K562 (cell line): ENCODE measurements at regions not wholly inside any gene's neighbourhood (a gene's known extent, or its start where the extent isn't known, plus 50 kb on each side); places are given as distances from the start of the nearest gene placed in this dataset.

Source experiments
- ATF1 ChIP-seq, 2 experiments: fragments of 450-650 bp in 1 of 2; IDR thresholded peaks; 2 replicates each; pipeline ENCODE4 v1.6.1; 2016; ENCODE audit warnings: missing compliant biosample characterization in 1 of 2, missing genetic modification characterization in 1 of 2
- CBX1 ChIP-seq: sonication (generic); IDR thresholded peaks from 2 replicates; pipeline ENCODE4 v1.6.1; 2016; ENCODE audit warnings: antibody characterized with exemption, low read depth, mild to moderate bottlenecking
- GABPA ChIP-seq: fragments of 200-800 bp; sonication (Bioruptor generic); conservative IDR thresholded peaks from 2 replicates; pipeline ENCODE4 v1.6.1; 2016; ENCODE audit warnings: low read depth, missing genetic modification characterization, missing compliant biosample characterization
- IRF9 ChIP-seq: fragments of 450-650 bp; IDR thresholded peaks from 2 replicates; pipeline ENCODE4 v1.6.1; 2016; ENCODE audit warnings: missing biosample characterization, missing genetic modification characterization
- MBD2 ChIP-seq: sonication (generic); IDR thresholded peaks from 2 replicates; pipeline ENCODE4 v1.6.1; 2016; ENCODE audit warnings: low read depth, borderline replicate concordance
- MCM5 ChIP-seq: fragments of 450-650 bp; IDR thresholded peaks from 2 replicates; pipeline ENCODE4 v1.6.1; 2016; ENCODE audit warnings: low read depth
- MED1 ChIP-seq: sonication (generic); formaldehyde crosslinking; IDR thresholded peaks from 2 replicates; pipeline ENCODE4 v1.8.1; 2023; ENCODE audit warnings: missing genetic modification reagents, borderline replicate concordance
- NCOA2 ChIP-seq, 2 experiments: fragments of 450-650 bp; IDR thresholded peaks; 2 replicates each; pipeline ENCODE4 v1.6.1; 2018; ENCODE audit warnings: mild to moderate bottlenecking in 2 of 2, moderate library complexity in 1 of 2; ENCODE audit not compliant: partially characterized antibody in 2 of 2
- PCBP2 ChIP-seq: fragments of 200-400 bp; formaldehyde crosslinking; IDR thresholded peaks from 2 replicates; pipeline ENCODE4 v1.6.1; 2018; ENCODE audit warnings: low read length, low read depth, mild to moderate bottlenecking, moderate library complexity; ENCODE audit not compliant: poor library complexity, severe bottlenecking
- POLR2AphosphoS2 ChIP-seq: IDR thresholded peaks from 2 replicates; pipeline ENCODE4 v1.6.1; 2012; ENCODE audit warnings: low read length, improper control_type of control experiment
- SMARCE1 ChIP-seq: fragments of 450-650 bp; IDR thresholded peaks from 2 replicates; pipeline ENCODE4 v1.7.1; 2016; ENCODE audit warnings: mild to moderate bottlenecking
- XRCC4 ChIP-seq: IDR thresholded peaks from one replicate; pipeline ENCODE4 v1.6.1; 2011; ENCODE audit not compliant: insufficient read depth, insufficient read length; ENCODE audit errors: extremely low read depth
- ZNF12 ChIP-seq: sonication (generic); formaldehyde crosslinking; IDR thresholded peaks from 2 replicates; pipeline ENCODE4 v1.4.0; 2020; ENCODE audit warnings: mild to moderate bottlenecking, missing genetic modification reagents
- ZSCAN32 ChIP-seq: fragments of 450-650 bp; formaldehyde crosslinking; IDR thresholded peaks from 2 replicates; pipeline ENCODE4 v1.4.0; 2020; ENCODE audit warnings: mild to moderate bottlenecking, moderate library complexity
- TF ChIP-seq, protein P1 (sequence below), 2 experiments: fragments of 450-650 bp; IDR thresholded peaks; 2 replicates each; pipeline ENCODE4 v1.6.1; 2018; ENCODE audit warnings: mild to moderate bottlenecking in 2 of 2, low read depth in 1 of 2; ENCODE audit not compliant: partially characterized antibody in 2 of 2
- TF ChIP-seq, protein P2 (sequence below): IDR thresholded peaks from 2 replicates; pipeline ENCODE4 v1.6.1; 2012; ENCODE audit warnings: low read depth, low read length, improper control_type of control experiment, borderline replicate concordance
- TF ChIP-seq, protein P3 (sequence below): sonication (generic); formaldehyde crosslinking; IDR thresholded peaks from 2 replicates; pipeline ENCODE4 v1.8.0; 2022; ENCODE audit warnings: mild to moderate bottlenecking, missing genetic modification reagents, borderline replicate concordance
- TF ChIP-seq, protein P4 (sequence below): IDR thresholded peaks from 2 replicates; pipeline ENCODE4 v1.6.1; 2014; ENCODE audit warnings: antibody characterized with exemption

- TF ChIP-seq, protein P1, sequence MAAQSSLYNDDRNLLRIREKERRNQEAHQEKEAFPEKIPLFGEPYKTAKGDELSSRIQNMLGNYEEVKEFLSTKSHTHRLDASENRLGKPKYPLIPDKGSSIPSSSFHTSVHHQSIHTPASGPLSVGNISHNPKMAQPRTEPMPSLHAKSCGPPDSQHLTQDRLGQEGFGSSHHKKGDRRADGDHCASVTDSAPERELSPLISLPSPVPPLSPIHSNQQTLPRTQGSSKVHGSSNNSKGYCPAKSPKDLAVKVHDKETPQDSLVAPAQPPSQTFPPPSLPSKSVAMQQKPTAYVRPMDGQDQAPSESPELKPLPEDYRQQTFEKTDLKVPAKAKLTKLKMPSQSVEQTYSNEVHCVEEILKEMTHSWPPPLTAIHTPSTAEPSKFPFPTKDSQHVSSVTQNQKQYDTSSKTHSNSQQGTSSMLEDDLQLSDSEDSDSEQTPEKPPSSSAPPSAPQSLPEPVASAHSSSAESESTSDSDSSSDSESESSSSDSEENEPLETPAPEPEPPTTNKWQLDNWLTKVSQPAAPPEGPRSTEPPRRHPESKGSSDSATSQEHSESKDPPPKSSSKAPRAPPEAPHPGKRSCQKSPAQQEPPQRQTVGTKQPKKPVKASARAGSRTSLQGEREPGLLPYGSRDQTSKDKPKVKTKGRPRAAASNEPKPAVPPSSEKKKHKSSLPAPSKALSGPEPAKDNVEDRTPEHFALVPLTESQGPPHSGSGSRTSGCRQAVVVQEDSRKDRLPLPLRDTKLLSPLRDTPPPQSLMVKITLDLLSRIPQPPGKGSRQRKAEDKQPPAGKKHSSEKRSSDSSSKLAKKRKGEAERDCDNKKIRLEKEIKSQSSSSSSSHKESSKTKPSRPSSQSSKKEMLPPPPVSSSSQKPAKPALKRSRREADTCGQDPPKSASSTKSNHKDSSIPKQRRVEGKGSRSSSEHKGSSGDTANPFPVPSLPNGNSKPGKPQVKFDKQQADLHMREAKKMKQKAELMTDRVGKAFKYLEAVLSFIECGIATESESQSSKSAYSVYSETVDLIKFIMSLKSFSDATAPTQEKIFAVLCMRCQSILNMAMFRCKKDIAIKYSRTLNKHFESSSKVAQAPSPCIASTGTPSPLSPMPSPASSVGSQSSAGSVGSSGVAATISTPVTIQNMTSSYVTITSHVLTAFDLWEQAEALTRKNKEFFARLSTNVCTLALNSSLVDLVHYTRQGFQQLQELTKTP (IDR thresholded peaks at IDR 0.05; ENCODE audit: low read depth in 1 of 2, partially characterized antibody in 2 of 2): no peak
- TF ChIP-seq NCOA2 (IDR thresholded peaks at IDR 0.05; ENCODE audit: partially characterized antibody in 2 of 2) (no peak), POLR2AphosphoS2 (no peak), CBX1 (no peak), MBD2 (no peak), MCM5 (no peak), XRCC4 (no peak), PCBP2 (no peak), SMARCE1 (peak; percentile 53; the same call in 1 of the 2 replicates), MED1 (CRISPR knock-in tag) (no peak), GABPA (no peak), ZNF12 (no peak), ATF1 (CRISPR knock-in tag; IDR thresholded peaks at IDR 0.05) (no peak), ATF1 (tag; IDR thresholded peaks at IDR 0.05) (no peak; the same call in 1 of the 2 replicates), ZSCAN32 (CRISPR knock-in tag) (0 out of 2 replicates have a peak, but pooled peaks have one; percentile 51), IRF9 (peak; percentile 88)
- TF ChIP-seq, protein P2, sequence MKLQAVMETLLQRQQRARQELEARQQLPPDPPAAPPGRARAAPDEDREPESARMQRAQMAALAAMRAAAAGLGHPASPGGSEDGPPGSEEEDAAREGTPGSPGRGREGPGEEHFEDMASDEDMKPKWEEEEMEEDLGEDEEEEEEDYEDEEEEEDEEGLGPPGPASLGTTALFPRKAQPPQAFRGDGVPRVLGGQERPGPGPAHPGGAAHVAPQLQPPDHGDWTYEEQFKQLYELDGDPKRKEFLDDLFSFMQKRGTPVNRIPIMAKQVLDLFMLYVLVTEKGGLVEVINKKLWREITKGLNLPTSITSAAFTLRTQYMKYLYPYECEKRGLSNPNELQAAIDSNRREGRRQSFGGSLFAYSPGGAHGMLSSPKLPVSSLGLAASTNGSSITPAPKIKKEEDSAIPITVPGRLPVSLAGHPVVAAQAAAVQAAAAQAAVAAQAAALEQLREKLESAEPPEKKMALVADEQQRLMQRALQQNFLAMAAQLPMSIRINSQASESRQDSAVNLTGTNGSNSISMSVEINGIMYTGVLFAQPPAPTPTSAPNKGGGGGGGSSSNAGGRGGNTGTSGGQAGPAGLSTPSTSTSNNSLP: no peak
- TF ChIP-seq, protein P3, sequence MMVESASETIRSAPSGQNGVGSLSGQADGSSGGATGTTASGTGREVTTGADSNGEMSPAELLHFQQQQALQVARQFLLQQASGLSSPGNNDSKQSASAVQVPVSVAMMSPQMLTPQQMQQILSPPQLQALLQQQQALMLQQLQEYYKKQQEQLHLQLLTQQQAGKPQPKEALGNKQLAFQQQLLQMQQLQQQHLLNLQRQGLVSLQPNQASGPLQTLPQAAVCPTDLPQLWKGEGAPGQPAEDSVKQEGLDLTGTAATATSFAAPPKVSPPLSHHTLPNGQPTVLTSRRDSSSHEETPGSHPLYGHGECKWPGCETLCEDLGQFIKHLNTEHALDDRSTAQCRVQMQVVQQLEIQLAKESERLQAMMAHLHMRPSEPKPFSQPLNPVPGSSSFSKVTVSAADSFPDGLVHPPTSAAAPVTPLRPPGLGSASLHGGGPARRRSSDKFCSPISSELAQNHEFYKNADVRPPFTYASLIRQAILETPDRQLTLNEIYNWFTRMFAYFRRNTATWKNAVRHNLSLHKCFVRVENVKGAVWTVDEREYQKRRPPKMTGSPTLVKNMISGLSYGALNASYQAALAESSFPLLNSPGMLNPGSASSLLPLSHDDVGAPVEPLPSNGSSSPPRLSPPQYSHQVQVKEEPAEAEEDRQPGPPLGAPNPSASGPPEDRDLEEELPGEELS (CRISPR knock-in tag): no peak
- TF ChIP-seq, protein P4, sequence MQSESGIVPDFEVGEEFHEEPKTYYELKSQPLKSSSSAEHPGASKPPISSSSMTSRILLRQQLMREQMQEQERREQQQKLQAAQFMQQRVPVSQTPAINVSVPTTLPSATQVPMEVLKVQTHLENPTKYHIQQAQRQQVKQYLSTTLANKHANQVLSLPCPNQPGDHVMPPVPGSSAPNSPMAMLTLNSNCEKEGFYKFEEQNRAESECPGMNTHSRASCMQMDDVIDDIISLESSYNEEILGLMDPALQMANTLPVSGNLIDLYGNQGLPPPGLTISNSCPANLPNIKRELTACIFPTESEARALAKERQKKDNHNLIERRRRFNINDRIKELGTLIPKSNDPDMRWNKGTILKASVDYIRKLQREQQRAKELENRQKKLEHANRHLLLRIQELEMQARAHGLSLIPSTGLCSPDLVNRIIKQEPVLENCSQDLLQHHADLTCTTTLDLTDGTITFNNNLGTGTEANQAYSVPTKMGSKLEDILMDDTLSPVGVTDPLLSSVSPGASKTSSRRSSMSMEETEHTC: no peak
These were observed 273.7 kb downstream of the SEMA3D start (continued) for GRCh38 chr7:84912993-84913635.
